CD4-positive, alpha-beta memory T cell (primary cell): ENCODE measurements at regions not wholly inside any gene's neighbourhood (a gene's known extent, or its start where the extent isn't known, plus 50 kb on each side); places are given as distances from the start of the nearest gene placed in this dataset.

Experiments used
- CTCF ChIA-PET: fragments of 350-600 bp; sonication (Branson Sonifier 250); formaldehyde crosslinking; loops from one replicate; lab custom pipeline; 2021; ENCODE audit warnings: inconsistent platforms; ENCODE audit not compliant: partially characterized antibody; lab: Charles Lee
- POLR2A ChIA-PET: fragments of 350-600 bp; sonication (Branson Sonifier 250); formaldehyde crosslinking; loops from one replicate; lab custom pipeline; 2021; ENCODE audit not compliant: partially characterized antibody; lab: Charles Lee
- DNase-seq, 5 donors: peaks; one replicate each; pipeline versions ENCODE4 v3.0.0 to v3.0.0-alpha.2; 2020 to 2022; ENCODE audit warnings: mixed read lengths in 1 of 5
- H3K27ac ChIP-seq: one replicate; pipeline ENCODE4 v1.7.0; 2013; ENCODE audit warnings: low read depth, low read length
- H3K27me3 ChIP-seq: 2 replicates; pipeline ENCODE4 v1.7.0; 2013; ENCODE audit warnings: mild to moderate bottlenecking, low read length, moderate library complexity; ENCODE audit not compliant: insufficient read depth
- H3K36me3 ChIP-seq: 2 replicates; pipeline ENCODE4 v1.7.0; 2013; ENCODE audit warnings: mild to moderate bottlenecking, low read length, moderate library complexity; ENCODE audit not compliant: insufficient read depth
- H3K4me1 ChIP-seq: 2 replicates; pipeline ENCODE4 v1.7.0; 2013; ENCODE audit warnings: mild to moderate bottlenecking, low read length, moderate library complexity; ENCODE audit not compliant: insufficient read depth
- H3K4me3 ChIP-seq, 2 donors: one replicate each; pipeline ENCODE4 v1.7.0; 2013; ENCODE audit warnings: low read length in 2 of 2, mild to moderate bottlenecking in 1 of 2
- H3K9me3 ChIP-seq, 2 donors: one replicate each; pipeline ENCODE4 v1.7.0; 2013; ENCODE audit warnings: low read length in 2 of 2, control low read depth in 1 of 2; ENCODE audit not compliant: control insufficient read depth in 1 of 2
- H3K27ac Mint-ChIP-seq, 7 donors: one replicate each; pipeline ENCODE4 v1.8.0; 2020 to 2021; ENCODE audit warnings: mixed read lengths in 7 of 7, mild to moderate bottlenecking in 6 of 7, inconsistent platforms in 3 of 7, moderate library complexity in 3 of 7
- H3K27me3 Mint-ChIP-seq, 2 donors: one replicate each; pipeline ENCODE4 v1.8.0; 2020 to 2021; ENCODE audit warnings: mixed read lengths in 2 of 2
- H3K36me3 Mint-ChIP-seq, 2 donors: one replicate each; pipeline ENCODE4 v1.8.0; 2020 to 2021; ENCODE audit warnings: mixed read lengths in 2 of 2, inconsistent platforms in 1 of 2, mild to moderate bottlenecking in 1 of 2
- H3K4me1 Mint-ChIP-seq, 4 donors: one replicate each; pipeline ENCODE4 v1.8.0; 2020 to 2021; ENCODE audit warnings: mixed read lengths in 4 of 4, mild to moderate bottlenecking in 1 of 4
- H3K4me3 Mint-ChIP-seq, 8 donors: one replicate each; pipeline ENCODE4 v1.8.0; 2020 to 2021; ENCODE audit warnings: mixed read lengths in 8 of 8, mild to moderate bottlenecking in 7 of 8, moderate library complexity in 6 of 8, inconsistent platforms in 3 of 8
- H3K9me3 Mint-ChIP-seq, 8 donors: one replicate each; pipeline ENCODE4 v1.8.0; 2020 to 2021; ENCODE audit warnings: mixed read lengths in 8 of 8, mild to moderate bottlenecking in 5 of 8, inconsistent platforms in 3 of 8, moderate library complexity in 1 of 8
- intact Hi-C: fragments of 100-400 bp; cut with micrococcal nuclease; formaldehyde crosslinking; loops from one replicate; pipeline ENCODE4 v1.15.1; 2023

DNA sequence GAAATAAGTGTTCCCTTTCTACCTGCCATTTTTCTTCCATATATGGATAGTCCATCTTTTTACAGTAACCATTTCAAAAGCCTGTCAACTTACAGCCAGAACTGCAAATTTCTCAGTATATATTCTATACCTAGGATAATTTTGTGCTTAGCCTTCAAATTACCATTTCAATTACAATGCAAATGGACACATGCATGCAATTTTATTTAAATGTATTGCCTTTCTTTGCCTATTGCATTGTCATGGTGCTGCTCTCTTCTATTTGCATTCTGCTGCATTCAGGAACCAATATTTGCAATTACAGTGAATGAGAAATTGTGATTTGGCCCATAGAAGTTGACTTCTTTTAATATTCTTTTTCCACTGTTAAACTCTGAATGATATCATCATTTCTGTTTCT is 1753.4 kb upstream of the TENM3 start:
- intact Hi-C loops, result no loop called here
- H3K9me3 ChIP-seq, result no peaks in the 10 kb centered on the region
- CTCF ChIA-PET, result no interaction called here
- POLR2A ChIA-PET, result no interaction called here
- H3K4me1 ChIP-seq, result no peaks in the 10 kb centered on the region
- no peaks in the 10 kb centered on the region for H3K4me1 Mint-ChIP-seq
- no peak overlapping the region for H3K4me3 ChIP-seq
- no peak overlapping the region for H3K4me3 Mint-ChIP-seq
- H3K9me3 Mint-ChIP-seq, result peaks cover 0 to 10% (median 5%) of the 10 kb centered on the region in 8 donors
- no peak for DNase-seq
- H3K27ac ChIP-seq, result no peak overlapping the region
- no peaks in the 10 kb centered on the region for H3K27me3 ChIP-seq
- H3K27ac Mint-ChIP-seq, result no peak overlapping the region
- no peaks in the 10 kb centered on the region for H3K27me3 Mint-ChIP-seq
- no peaks in the 10 kb centered on the region for H3K36me3 ChIP-seq
- H3K36me3 Mint-ChIP-seq, result no peaks in the 10 kb centered on the region

GRCh38 chr4:180491210-180491609 is 1752.0 kb upstream of the TENM3 start:
- CTCF ChIA-PET, result no interaction called here
- H3K27ac Mint-ChIP-seq, result no peak overlapping the region

DNA sequence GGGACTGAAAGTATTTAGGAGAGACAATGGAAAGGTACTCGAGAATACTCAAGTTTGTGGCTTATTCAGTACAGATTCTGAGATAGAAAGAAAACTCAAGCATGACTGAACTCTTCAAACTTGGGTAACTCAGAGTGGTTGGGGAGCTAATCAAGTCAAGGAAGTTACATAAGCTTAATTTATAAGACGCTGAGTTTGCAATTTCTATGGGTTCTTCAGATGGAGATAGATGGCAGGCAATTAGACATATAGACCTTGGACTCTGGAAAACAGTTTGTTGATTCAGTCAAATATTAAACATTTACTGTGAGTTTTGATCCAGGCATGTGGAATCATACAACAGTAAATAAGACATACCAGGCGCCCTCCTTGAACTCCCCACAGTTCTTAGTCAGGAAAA is 1749.9 kb upstream of the TENM3 start:
- POLR2A ChIA-PET, result no interaction called here
- Mint-ChIP-seq H3K4me3 (no peak overlapping the region), H3K36me3 (no peaks in the 10 kb centered on the region), H3K27me3 (no peaks in the 10 kb centered on the region), H3K27ac (no peak overlapping the region), H3K9me3 (peaks cover 0 to 18% (median 9%) of the 10 kb centered on the region in 8 donors), H3K4me1 (no peaks in the 10 kb centered on the region)
- intact Hi-C loops, result no loop called here
- Histone ChIP-seq H3K27ac (no peak overlapping the region), H3K9me3 (no peaks in the 10 kb centered on the region), H3K4me1 (no peaks in the 10 kb centered on the region), H3K36me3 (no peaks in the 10 kb centered on the region), H3K27me3 (no peaks in the 10 kb centered on the region), H3K4me3 (no peak overlapping the region)
- CTCF ChIA-PET, result no interaction called here
- DNase-seq, result no peak

More at GRCh38 chr4:180491210-180491609, 1752.0 kb upstream of the TENM3 start:
- intact Hi-C loops, result no loop called here
- Histone ChIP-seq H3K4me1 (no peaks in the 10 kb centered on the region), H3K9me3 (no peaks in the 10 kb centered on the region), H3K36me3 (no peaks in the 10 kb centered on the region), H3K4me3 (no peak overlapping the region), H3K27me3 (no peaks in the 10 kb centered on the region), H3K27ac (no peak overlapping the region)
- DNase-seq, result no peak
- Mint-ChIP-seq H3K27me3 (no peaks in the 10 kb centered on the region), H3K9me3 (peaks cover 0 to 10% (median 5%) of the 10 kb centered on the region in 8 donors), H3K4me3 (no peak overlapping the region), H3K36me3 (no peaks in the 10 kb centered on the region), H3K4me1 (no peaks in the 10 kb centered on the region)
- POLR2A ChIA-PET, result no interaction called here

DNA sequence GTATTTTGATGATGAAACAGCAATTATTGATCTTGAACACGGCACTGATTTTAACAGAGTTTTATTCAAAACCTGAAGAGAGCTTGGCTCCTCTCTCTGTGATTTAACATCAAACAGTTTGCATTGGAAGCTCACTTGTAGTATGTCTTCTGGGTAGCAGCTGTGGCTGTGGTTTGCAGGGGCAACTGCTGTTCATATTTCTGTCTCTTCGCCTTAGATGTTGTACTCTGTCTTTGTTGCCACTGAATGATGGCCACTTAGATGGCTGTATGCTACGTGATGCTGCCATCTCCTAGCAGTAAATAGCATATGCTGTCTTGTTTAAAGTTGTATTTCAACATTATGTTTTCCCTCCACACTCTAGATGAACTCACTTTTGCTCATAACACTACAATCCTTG is 1743.0 kb upstream of the TENM3 start:
- H3K27ac ChIP-seq, result no peak overlapping the region
- H3K4me1 ChIP-seq, result no peaks in the 10 kb centered on the region
- DNase-seq, result no peak
- Mint-ChIP-seq H3K27me3 (no peaks in the 10 kb centered on the region), H3K4me1 (no peaks in the 10 kb centered on the region), H3K9me3 (peaks cover 0 to 14% (median 8%) of the 10 kb centered on the region in 8 donors), H3K36me3 (no peaks in the 10 kb centered on the region), H3K4me3 (no peak overlapping the region), H3K27ac (no peak overlapping the region)
- intact Hi-C loops, result no loop called here
- ChIA-PET POLR2A (no interaction called here), CTCF (no interaction called here)
- H3K36me3 ChIP-seq, result no peaks in the 10 kb centered on the region
- H3K27me3 ChIP-seq, result no peaks in the 10 kb centered on the region
- H3K4me3 ChIP-seq, result no peak overlapping the region
- no peaks in the 10 kb centered on the region for H3K9me3 ChIP-seq

GRCh38 chr4:180512801-180513475 is 1730.3 kb upstream of the TENM3 start:
- Mint-ChIP-seq H3K9me3 (peaks cover 0 to 21% (median 6%) of the 10 kb centered on the region in 8 donors), H3K4me3 (no peak overlapping the region), H3K4me1 (no peaks in the 10 kb centered on the region), H3K36me3 (no peaks in the 10 kb centered on the region), H3K27ac (no peak overlapping the region), H3K27me3 (no peaks in the 10 kb centered on the region)
- CTCF ChIA-PET, result no interaction called here
- DNase-seq, result no peak
- Histone ChIP-seq H3K4me1 (no peaks in the 10 kb centered on the region), H3K27me3 (no peaks in the 10 kb centered on the region), H3K9me3 (no peaks in the 10 kb centered on the region), H3K27ac (no peak overlapping the region), H3K4me3 (no peak overlapping the region), H3K36me3 (no peaks in the 10 kb centered on the region)
- POLR2A ChIA-PET, result no interaction called here
- intact Hi-C loops, result no loop called here

GRCh38 chr4:180518906-180519305 is 1724.3 kb upstream of the TENM3 start:
- intact Hi-C loops, result no loop called here
- CTCF ChIA-PET, result no interaction called here

DNA sequence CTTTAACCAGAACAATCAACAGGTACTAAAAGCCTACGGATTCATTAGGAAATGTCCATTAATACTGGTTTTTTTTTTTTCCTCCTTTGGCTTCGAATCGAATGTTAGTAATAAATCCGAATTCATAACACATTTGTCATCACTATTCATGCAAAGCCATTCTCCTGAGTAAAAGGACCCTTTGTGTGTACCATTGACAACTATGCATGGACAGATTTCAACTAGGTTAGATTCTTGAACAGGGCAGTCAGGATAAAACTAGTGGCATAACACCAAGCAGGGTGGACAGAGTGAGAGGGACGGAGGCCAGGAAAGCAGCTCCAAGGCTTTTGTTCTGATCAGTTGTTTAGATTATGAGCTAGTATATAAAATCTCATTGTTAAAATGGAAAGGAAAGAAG is 1722.0 kb upstream of the TENM3 start:
- no peaks in the 10 kb centered on the region for H3K4me1 Mint-ChIP-seq
- no peak for DNase-seq
- H3K4me3 Mint-ChIP-seq, result no peak overlapping the region
- Histone ChIP-seq H3K27ac (no peak overlapping the region), H3K36me3 (no peaks in the 10 kb centered on the region), H3K4me1 (no peaks in the 10 kb centered on the region), H3K4me3 (no peak overlapping the region), H3K9me3 (no peaks in the 10 kb centered on the region), H3K27me3 (no peaks in the 10 kb centered on the region)
- no peaks in the 10 kb centered on the region for H3K27me3 Mint-ChIP-seq
- intact Hi-C loops, result no loop called here
- ChIA-PET CTCF (no interaction called here), POLR2A (no interaction called here)
- H3K27ac Mint-ChIP-seq, result no peak overlapping the region
- no peaks in the 10 kb centered on the region for H3K36me3 Mint-ChIP-seq
- H3K9me3 Mint-ChIP-seq, result peaks cover 0 to 8% (median 2%) of the 10 kb centered on the region in 8 donors

More at GRCh38 chr4:180518906-180519305, 1724.3 kb upstream of the TENM3 start:
- H3K9me3 Mint-ChIP-seq, result peaks cover 0 to 18% (median 6%) of the 10 kb centered on the region in 8 donors
- H3K4me3 Mint-ChIP-seq, result no peak overlapping the region
- Histone ChIP-seq H3K4me3 (no peak overlapping the region), H3K36me3 (no peaks in the 10 kb centered on the region), H3K9me3 (no peaks in the 10 kb centered on the region), H3K4me1 (no peaks in the 10 kb centered on the region), H3K27me3 (no peaks in the 10 kb centered on the region), H3K27ac (no peak overlapping the region)
- H3K4me1 Mint-ChIP-seq, result no peaks in the 10 kb centered on the region
- no peak overlapping the region for H3K27ac Mint-ChIP-seq
- H3K27me3 Mint-ChIP-seq, result no peaks in the 10 kb centered on the region
- no peak for DNase-seq
- no peaks in the 10 kb centered on the region for H3K36me3 Mint-ChIP-seq
- POLR2A ChIA-PET, result no interaction called here
